Activated CD4-positive, alpha-beta T cell treated with anti-CD3 and anti-CD28 coated beads for 4 hours (primary cell): ENCODE measurements at regions not wholly inside any gene's neighbourhood (a gene's known extent, or its start where the extent isn't known, plus 50 kb on each side); places are given as distances from the start of the nearest gene placed in this dataset.

Experiments used
- DNase-seq, 2 donors: peaks; one replicate each; pipeline ENCODE4 v3.0.0-alpha.2; 2020

- no peak for DNase-seq
Measured at GRCh38 chr13:44101347-44102083, 221.8 kb downstream of the LACC1 start.

- DNase-seq, result no peak
Measured at GRCh38 chr13:44103429-44104196, 223.9 kb downstream of the LACC1 start.

- no peak for DNase-seq
Measured at GRCh38 chr13:44104197-44104490, 224.4 kb downstream of the LACC1 start.

GRCh38 chr13:44104969-44105368, 225.3 kb downstream of the LACC1 start:
- no peak for DNase-seq

GRCh38 chr13:44106266-44107152, 226.8 kb downstream of the LACC1 start:
- no peak for DNase-seq

GRCh38 chr13:44107357-44108121, 227.8 kb downstream of the LACC1 start:
- DNase-seq, result no peak

- no peak for DNase-seq
Measured at GRCh38 chr13:44108331-44108858, 228.7 kb downstream of the LACC1 start.

- DNase-seq, result no peak
Measured at GRCh38 chr13:44110091-44110621, 230.5 kb downstream of the LACC1 start.

DNA sequence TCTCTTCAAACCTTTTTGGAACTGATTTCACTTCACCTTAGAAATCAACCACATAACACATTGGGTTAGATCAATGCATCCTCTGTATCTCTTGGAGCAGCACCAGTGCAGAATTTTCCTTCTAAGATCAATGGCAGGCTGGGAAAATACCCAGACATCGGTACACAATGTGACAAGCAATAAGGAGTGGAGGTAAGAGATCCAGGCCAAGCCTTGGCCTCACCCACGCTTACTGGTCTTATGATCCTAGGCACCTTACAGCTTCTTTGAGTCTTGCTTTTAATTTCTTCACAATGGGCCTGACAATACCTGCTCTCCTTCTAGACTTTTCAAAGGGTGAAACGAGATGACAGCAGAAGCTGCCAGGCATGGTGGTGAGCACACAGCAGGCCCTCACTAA, 232.0 kb downstream of the LACC1 start:
- DNase-seq, result no peak

GRCh38 chr13:44112700-44113329, 233.1 kb downstream of the LACC1 start:
- DNase-seq, result no peak

DNA sequence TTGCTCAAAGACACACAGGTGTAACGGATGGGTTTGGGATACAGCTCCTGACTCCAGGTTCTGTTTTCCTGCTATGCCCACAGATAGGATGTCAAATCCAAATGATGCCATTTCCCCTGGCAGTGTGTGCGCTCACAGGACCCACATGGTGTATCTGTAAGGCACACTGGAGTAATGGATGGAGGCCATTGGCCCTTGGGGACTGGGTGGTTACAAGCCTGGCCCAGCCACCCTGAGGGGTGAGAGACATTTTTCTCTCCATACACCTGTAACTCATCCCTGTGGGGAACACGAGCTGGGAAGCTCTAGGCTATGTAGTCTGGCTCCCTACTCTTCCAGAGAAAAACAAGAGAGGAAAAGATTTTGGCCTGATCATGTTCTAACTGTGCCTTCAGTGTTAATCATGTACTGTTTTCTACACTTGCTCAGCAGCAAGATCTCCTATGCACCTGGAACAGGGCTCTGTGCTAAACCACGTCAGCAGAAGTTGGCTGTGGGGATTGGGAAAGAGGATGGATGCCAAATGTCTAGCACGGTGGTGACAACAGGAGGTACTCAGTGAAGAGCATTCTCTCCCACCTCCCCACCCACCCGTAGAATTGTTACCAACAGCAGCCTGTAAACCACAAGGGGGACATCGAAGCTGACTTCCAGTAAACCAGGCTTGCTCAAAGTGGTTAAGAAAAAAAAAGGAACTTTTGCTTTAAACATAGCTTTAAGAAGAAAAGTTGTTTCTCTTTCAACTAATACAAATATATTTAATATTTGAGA, 237.0 kb downstream of the LACC1 start:
- no peak for DNase-seq

GRCh38 chr13:44117351-44117750, 237.6 kb downstream of the LACC1 start:
- DNase-seq, result no peak

- no peak for DNase-seq
Measured at GRCh38 chr13:44117816-44118215, 238.1 kb downstream of the LACC1 start.

GRCh38 chr13:44118881-44119280, 239.2 kb downstream of the LACC1 start:
- no peak for DNase-seq

DNA sequence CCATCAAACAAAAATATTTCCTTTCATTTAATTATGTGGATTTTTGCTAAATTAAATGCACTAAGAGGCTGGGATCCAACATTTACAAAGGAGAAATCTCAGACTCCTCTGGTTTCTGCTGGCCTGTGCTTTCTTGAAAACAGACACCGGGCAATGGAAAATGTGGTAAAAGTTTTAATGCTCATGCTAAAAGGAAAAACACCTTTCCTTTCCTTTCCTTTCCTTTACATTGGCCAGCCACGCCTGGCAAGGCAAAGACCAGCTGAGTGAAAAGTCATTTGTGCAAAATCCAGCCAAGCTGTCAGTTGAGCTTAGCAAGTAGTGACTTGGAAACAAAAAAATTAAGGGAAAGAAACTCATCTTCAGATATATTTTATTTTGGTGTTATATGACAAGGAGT, 240.3 kb downstream of the LACC1 start:
- no peak for DNase-seq

DNA sequence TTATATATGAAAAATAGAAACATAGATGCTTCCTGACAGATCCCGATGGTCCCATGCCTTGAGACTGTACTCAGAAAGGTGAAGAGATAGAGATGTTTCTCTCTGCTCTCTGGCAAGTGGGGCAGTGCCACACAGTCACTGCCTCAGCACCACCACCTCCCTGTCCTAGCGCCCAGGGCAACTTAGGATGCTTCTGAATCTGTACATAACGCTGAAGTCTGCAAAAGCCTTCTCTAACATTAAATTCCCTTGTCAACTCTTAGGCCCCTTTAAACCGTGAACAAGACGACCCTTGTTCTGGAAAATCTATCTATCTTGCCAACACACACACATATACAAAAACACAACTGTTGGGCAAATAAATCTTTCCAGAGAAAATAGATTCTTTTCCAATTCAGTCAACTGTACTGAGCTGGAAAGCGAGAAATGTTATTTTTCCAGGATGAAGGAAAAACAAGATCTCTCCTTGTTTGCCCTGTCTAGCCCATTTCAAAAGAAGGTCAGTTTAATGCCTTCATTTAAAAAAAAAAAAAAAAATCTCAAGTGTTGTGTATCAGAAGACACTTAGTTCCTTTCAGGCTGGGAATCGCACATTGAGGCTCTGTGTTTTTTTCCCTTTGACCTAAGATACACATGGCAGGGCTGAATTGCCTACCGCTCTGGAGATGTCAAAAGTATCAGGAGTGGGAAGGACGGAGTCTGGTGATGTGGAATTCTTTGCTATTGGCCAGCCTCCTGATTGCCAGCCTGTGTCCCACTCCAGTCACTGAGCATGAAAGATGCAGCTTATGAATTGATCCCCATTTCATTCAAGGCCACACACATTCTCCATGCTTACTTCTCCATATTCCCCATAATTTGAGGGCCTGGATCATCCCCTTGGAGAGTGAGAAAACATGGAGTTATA, 241.4 kb downstream of the LACC1 start:
- no peak for DNase-seq

- DNase-seq, result no peak
Measured at GRCh38 chr13:44124352-44124751, 244.6 kb downstream of the LACC1 start.

- DNase-seq, result no peak
Measured at GRCh38 chr13:44125943-44126469, 246.3 kb downstream of the LACC1 start.

DNA sequence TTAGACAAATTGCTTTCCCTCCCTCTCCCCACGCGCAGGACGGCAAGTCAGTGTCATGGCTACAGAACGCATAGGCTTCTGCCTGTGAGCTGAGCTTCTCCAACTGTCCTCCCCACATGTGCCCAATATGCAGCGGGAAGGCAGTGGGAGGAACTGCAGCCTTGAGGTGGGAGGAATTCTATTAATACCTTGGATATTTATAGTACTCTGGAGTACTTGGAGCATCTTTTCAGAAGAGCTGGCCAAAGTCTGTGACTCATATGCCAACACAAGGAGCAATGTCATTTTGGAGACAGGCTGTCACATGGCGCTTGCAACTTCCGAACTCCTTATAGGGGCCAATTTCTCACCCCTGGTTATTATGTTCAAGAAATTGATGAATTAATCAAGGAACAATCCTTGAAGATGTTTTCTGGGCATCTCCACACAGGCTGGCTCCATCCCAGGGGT, 245.0 kb upstream of the SERP2 start:
- no peak for DNase-seq

DNA sequence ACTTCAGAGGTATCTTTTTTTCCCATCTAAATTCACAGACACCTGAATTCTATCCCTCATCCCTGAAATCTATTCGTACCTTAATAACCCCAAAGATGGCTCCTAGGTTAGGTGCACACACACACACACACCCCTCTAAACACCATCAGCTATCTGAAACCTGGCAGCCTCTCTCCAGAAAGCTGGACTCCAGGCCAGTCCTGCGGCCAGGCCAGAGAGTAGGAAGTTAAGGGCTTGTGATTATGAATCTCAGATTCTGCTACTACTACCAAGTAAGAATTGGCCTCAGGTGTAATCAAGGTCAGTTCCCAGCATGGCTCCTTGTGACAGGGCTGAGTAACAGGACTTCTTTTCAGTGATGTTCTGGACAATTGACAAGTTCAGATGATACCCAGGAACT, 244.2 kb upstream of the SERP2 start:
- no peak for DNase-seq
